ENCODE measurements at regions not wholly inside any gene's neighbourhood (a gene's known extent, or its start where the extent isn't known, plus 50 kb on each side); places are given as distances from the start of the nearest gene placed in this dataset.

DNA sequence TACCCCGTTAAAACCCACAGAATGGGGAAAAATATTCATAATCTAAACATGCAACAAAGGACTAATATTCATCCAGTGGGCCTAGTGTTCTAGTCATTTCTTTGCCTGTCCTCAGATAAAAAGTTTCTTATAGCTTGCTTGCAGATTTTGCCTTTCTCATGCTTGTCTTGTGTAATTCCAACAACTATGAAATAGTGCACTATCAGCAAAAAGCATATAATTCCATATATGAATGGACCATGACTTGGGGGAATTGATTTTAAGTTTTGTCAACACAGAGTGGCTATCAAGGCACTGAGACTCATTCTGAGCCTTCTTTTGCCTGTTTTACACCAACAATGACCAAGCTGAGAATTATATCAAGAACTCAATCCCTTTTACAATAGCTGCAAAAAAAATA, 278.6 kb upstream of the GPR149 start:
- H3K27ac ChIP-seq (ENCODE audit: low read length), result no peak overlapping the region
- H3K4me3 ChIP-seq (ENCODE audit: low read length), result no peak overlapping the region
- H4K20me1 ChIP-seq (ENCODE audit: insufficient read depth, low read length), result no peaks in the 10 kb centered on the region
- no peaks in the 10 kb centered on the region for H3K9me3 ChIP-seq (ENCODE audit: insufficient read depth, low read length)
- no peak overlapping the region for H3K9ac ChIP-seq (ENCODE audit: low read length)
- H3K27me3 ChIP-seq (ENCODE audit: low read depth, low read length), result no peaks in the 10 kb centered on the region
- no peaks in the 10 kb centered on the region for H3K4me1 ChIP-seq (ENCODE audit: low read length)
- H3K79me2 ChIP-seq (ENCODE audit: low read length), result no peaks in the 10 kb centered on the region
- H2AFZ ChIP-seq (ENCODE audit: low read depth, low read length), result no peak overlapping the region
- no peaks in the 10 kb centered on the region for H3K36me3 ChIP-seq (replicated peaks; ENCODE audit: low read depth, low read length)
- TF ChIP-seq CTCF (IDR thresholded peaks at IDR 0.05; ENCODE audit: low read depth, low read length) (no peak), EZH2phosphoT487 (IDR thresholded peaks at IDR 0.05; ENCODE audit: low read depth) (no peak)
- no peak overlapping the region for H3K4me2 ChIP-seq (ENCODE audit: low read length)

DNA sequence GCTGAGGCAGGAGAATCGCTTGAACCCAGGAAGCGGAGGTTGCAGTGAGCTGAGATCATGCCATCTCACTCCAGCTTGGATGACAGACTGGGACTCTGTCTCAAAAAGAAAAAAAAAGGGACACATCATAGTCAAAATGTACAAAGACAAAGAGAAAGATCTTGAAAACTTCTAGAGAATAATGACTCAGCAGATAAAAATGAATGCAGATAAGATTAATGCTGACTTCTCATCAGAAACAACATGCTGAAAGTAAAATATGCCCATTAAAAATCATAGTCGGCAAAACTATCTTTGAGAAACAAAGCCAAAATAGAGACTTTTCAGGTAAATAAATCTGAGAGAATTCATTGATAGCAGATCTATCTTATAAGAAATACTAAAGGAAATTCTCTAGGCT, 271.1 kb upstream of the GPR149 start:
- no peaks in the 10 kb centered on the region for H3K27me3 ChIP-seq (ENCODE audit: low read depth, low read length)
- H2AFZ ChIP-seq (ENCODE audit: low read depth, low read length), result no peak overlapping the region
- H3K27ac ChIP-seq (ENCODE audit: low read length), result no peak overlapping the region
- no peaks in the 10 kb centered on the region for H3K9me3 ChIP-seq (ENCODE audit: insufficient read depth, low read length)
- H3K36me3 ChIP-seq (replicated peaks; ENCODE audit: low read depth, low read length), result no peaks in the 10 kb centered on the region
- H3K9ac ChIP-seq (ENCODE audit: low read length), result no peak overlapping the region
- no peaks in the 10 kb centered on the region for H3K79me2 ChIP-seq (ENCODE audit: low read length)
- H3K4me1 ChIP-seq (ENCODE audit: low read length), result no peaks in the 10 kb centered on the region
- no peak for TF ChIP-seq EZH2phosphoT487 (IDR thresholded peaks at IDR 0.05; ENCODE audit: low read depth)
- TF ChIP-seq CTCF (IDR thresholded peaks at IDR 0.05; ENCODE audit: low read depth, low read length), result no peak
- no peak overlapping the region for H3K4me3 ChIP-seq (ENCODE audit: low read length)
- H4K20me1 ChIP-seq (ENCODE audit: insufficient read depth, low read length), result no peaks in the 10 kb centered on the region
- no peak overlapping the region for H3K4me2 ChIP-seq (ENCODE audit: low read length)

DNA sequence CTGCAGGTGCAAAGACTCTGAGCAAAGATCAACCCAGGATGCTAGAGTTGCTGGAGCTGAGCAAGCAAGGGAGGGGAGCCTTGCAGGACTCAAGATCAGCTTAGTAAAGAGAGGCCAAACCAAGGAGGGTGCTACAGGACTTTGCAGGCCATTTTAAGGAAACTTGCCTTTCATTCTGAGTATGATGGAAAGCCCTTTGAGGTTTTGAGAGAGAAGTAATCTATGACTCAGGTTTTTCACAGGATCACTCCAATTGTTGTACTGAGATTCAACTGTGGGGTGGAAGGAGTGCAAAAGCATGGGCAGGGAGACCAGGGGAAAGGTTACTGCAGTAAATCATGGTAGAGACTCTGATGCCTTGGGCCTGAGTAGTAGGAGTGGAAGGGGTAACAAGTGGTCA, 260.4 kb upstream of the GPR149 start:
- Histone ChIP-seq H3K27me3 (ENCODE audit: low read depth, low read length) (no peaks in the 10 kb centered on the region), H3K27ac (ENCODE audit: low read length) (no peak overlapping the region), H3K9me3 (ENCODE audit: insufficient read depth, low read length) (no peaks in the 10 kb centered on the region), H4K20me1 (ENCODE audit: insufficient read depth, low read length) (no peaks in the 10 kb centered on the region), H3K9ac (ENCODE audit: low read length) (no peak overlapping the region), H3K4me2 (ENCODE audit: low read length) (peak overlapping the region; percentile 11; the same call in 1 of the 2 replicates), H3K36me3 (replicated peaks; ENCODE audit: low read depth, low read length) (no peaks in the 10 kb centered on the region), H3K4me1 (ENCODE audit: low read length) (peaks cover 11% of the 10 kb centered on the region), H3K79me2 (ENCODE audit: low read length) (no peaks in the 10 kb centered on the region), H3K4me3 (ENCODE audit: low read length) (no peak overlapping the region), H2AFZ (ENCODE audit: low read depth, low read length) (no peak overlapping the region)
- TF ChIP-seq EZH2phosphoT487 (IDR thresholded peaks at IDR 0.05; ENCODE audit: low read depth) (no peak), CTCF (IDR thresholded peaks at IDR 0.05; ENCODE audit: low read depth, low read length) (no peak)

DNA sequence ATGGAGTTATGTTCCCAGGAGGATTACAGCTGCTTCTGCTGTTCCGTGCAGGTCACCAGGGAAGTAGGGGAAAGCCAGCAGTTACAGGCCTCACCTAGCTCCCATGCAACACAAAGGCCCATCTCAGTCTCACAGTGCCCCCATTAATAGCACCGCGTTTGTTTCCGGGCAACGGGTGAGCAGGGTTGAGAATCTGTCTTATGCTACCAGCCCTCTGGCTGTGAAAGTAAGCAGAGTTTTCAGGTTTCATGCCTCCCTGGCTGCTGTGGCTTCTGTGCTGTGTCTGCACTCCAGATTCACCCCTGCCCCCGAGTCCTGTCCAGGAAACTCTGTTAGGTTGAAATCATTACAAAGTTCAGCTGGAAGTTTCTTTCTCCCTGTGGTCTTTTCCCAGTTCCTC, 254.4 kb upstream of the GPR149 start:
- H3K4me1 ChIP-seq (ENCODE audit: low read length), result no peaks in the 10 kb centered on the region
- H3K4me2 ChIP-seq (ENCODE audit: low read length), result no peak overlapping the region
- no peak for TF ChIP-seq EZH2phosphoT487 (IDR thresholded peaks at IDR 0.05; ENCODE audit: low read depth)
- no peak for TF ChIP-seq CTCF (IDR thresholded peaks at IDR 0.05; ENCODE audit: low read depth, low read length)
- no peak overlapping the region for H3K27ac ChIP-seq (ENCODE audit: low read length)
- no peaks in the 10 kb centered on the region for H3K27me3 ChIP-seq (ENCODE audit: low read depth, low read length)
- H3K9ac ChIP-seq (ENCODE audit: low read length), result no peak overlapping the region
- H3K9me3 ChIP-seq (ENCODE audit: insufficient read depth, low read length), result no peaks in the 10 kb centered on the region
- H2AFZ ChIP-seq (ENCODE audit: low read depth, low read length), result peak overlapping the region; percentile 44; the same call in 1 of the 2 replicates
- H3K79me2 ChIP-seq (ENCODE audit: low read length), result no peaks in the 10 kb centered on the region
- H4K20me1 ChIP-seq (ENCODE audit: insufficient read depth, low read length), result no peaks in the 10 kb centered on the region
- no peaks in the 10 kb centered on the region for H3K36me3 ChIP-seq (replicated peaks; ENCODE audit: low read depth, low read length)
- no peak overlapping the region for H3K4me3 ChIP-seq (ENCODE audit: low read length)
